ENCODE measurements at regions not wholly inside any gene's neighbourhood (a gene's known extent, or its start where the extent isn't known, plus 50 kb on each side); places are given as distances from the start of the nearest gene placed in this dataset.

DNA sequence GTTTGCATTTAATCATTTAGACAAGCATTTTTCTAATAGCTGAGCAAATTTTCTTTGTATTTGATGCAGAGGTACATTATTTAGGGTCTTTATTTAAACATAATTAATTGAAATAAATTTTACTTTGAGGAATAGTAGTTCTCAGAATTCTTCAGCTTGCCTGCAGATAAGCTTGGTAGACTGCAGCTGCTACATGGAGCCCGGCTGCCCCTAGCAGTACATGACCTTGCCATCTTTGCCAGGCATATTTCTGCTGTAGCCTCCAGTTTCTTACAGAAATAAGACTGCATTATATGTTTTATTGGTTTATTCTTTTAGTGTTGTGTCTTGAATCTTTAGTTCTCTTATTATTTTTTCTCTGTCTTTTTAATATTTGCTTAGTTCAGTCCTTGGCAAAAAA, 396.8 kb downstream of the QKI start:
- TF ChIP-seq EZH2 (IDR thresholded peaks at IDR 0.05; ENCODE audit: insufficient read depth, poor library complexity, severe bottlenecking) (no peak), EZH2phosphoT487 (IDR thresholded peaks at IDR 0.05; ENCODE audit: insufficient read depth, low read depth) (no peak)
